ENCODE measurements at regions not wholly inside any gene's neighbourhood (a gene's known extent, or its start where the extent isn't known, plus 50 kb on each side); places are given as distances from the start of the nearest gene placed in this dataset.
"Not testable (repeated sequence)": the region's sequence is repeated elsewhere in the genome, so short reads cannot be mapped to it uniquely, and the experiment has no call there.

DNA sequence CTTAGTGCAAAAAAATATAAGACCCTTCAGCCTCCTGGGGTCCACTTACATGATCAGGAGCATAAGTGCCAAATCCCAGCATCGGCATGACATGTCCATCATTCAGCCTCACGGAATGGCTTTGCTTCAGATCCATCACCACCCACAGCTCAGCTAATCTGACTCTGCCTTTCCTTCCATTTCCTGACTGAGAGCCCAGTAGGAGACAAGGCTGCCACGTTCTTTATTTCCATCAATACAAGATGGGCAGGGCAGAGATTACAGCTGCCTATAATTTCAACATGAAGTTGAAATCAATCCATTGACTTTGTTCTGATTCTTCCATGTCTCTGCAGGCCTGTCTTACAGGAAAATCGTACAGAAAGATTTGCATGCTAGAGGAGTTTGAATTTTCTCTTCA, 76.4 kb upstream of the UCN3 start:
- TF ChIP-seq MAX (IDR thresholded peaks at IDR 0.05; ENCODE audit: low read depth, low read length) (no peak), POLR2A (IDR thresholded peaks at IDR 0.05; ENCODE audit: extremely low read depth, insufficient read length) (no peak), MYC (IDR thresholded peaks at IDR 0.05; ENCODE audit: low read depth, low read length) (no peak)
- TF ChIP-seq, protein P1, sequence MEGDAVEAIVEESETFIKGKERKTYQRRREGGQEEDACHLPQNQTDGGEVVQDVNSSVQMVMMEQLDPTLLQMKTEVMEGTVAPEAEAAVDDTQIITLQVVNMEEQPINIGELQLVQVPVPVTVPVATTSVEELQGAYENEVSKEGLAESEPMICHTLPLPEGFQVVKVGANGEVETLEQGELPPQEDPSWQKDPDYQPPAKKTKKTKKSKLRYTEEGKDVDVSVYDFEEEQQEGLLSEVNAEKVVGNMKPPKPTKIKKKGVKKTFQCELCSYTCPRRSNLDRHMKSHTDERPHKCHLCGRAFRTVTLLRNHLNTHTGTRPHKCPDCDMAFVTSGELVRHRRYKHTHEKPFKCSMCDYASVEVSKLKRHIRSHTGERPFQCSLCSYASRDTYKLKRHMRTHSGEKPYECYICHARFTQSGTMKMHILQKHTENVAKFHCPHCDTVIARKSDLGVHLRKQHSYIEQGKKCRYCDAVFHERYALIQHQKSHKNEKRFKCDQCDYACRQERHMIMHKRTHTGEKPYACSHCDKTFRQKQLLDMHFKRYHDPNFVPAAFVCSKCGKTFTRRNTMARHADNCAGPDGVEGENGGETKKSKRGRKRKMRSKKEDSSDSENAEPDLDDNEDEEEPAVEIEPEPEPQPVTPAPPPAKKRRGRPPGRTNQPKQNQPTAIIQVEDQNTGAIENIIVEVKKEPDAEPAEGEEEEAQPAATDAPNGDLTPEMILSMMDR (IDR thresholded peaks at IDR 0.05; ENCODE audit: low read depth, low read length) = no peak
- no peak overlapping the region for H3K4me3 ChIP-seq (ENCODE audit: low read depth, low read length)

DNA sequence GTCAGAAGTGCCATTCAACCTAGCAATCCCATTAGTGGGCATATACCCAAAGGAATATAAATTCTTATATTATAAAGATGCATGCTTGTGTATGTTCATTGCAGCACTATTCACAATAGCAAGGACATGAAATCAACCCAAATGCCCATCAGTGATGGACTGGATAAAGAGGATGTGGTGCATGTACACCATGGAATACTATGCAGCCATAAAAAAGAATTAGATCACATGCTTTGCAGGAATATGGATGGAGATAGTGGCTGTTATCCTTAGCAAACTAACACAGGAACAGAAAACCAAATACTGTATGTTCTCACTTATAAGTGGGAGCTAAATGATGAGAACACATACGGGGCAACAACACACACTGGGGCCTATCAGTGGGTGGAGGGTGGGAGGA, 75.5 kb upstream of the UCN3 start:
- not testable (repeated sequence) for H3K4me3 ChIP-seq (ENCODE audit: low read depth, low read length); DNase-seq (ENCODE audit: low read depth)

More for the DNA sequence above, 76.4 kb upstream of the UCN3 start:
- DNase-seq (ENCODE audit: low read depth) = no peak

DNA sequence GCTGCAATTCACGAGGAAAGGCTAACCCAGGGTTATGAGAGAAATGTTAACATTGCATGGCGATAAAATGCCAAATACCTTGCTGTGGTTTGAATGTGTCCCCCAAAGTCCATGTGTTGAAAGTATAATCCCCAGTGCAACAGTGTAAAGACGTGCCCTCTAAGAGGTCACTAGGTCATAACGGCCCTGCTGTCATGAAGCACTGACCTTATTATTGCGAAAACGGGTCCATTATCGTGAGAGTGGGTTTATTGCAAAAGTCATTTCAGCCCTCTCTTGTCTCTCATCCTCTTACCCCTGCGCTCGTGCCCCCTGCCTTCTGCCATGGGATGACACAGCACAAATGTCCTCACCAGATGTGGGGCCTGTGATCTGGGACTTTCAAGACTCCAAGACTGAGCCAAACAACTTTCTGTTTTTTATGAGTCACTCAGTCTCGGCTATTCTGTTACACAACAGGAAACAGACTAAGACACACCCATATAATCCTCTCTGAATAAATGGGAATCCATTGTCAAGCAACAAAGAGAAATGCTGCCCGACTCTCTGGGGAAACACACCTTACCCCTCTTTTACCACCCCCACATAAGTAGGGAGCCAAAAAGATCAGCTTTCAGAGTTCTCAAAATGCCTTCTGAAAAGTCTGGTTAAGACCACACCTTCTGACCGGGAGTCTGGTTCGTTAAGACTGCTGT, 73.1 kb upstream of the UCN3 start:
- peak; percentile 96 for DNase-seq (ENCODE audit: low read depth)
- H3K4me3 ChIP-seq (ENCODE audit: low read depth, low read length) = peak overlapping the region; percentile 32
- peak; percentile 19; the same call in 1 of the 2 replicates for TF ChIP-seq MYC (IDR thresholded peaks at IDR 0.05; ENCODE audit: low read depth, low read length)
- TF ChIP-seq, protein P1 (IDR thresholded peaks at IDR 0.05; ENCODE audit: low read depth, low read length) = no peak
- peak; percentile 28 for TF ChIP-seq POLR2A (IDR thresholded peaks at IDR 0.05; ENCODE audit: extremely low read depth, insufficient read length)
- peak; percentile 44 for TF ChIP-seq MAX (IDR thresholded peaks at IDR 0.05; ENCODE audit: low read depth, low read length)

GRCh38 chr10:5292196-5292735, 72.5 kb upstream of the UCN3 start:
- DNase-seq (ENCODE audit: low read depth) = peak; percentile 80
- peak overlapping the region; percentile 32 for H3K4me3 ChIP-seq (ENCODE audit: low read depth, low read length)
- no peak for TF ChIP-seq MAX (IDR thresholded peaks at IDR 0.05; ENCODE audit: low read depth, low read length)
- no peak for TF ChIP-seq POLR2A (IDR thresholded peaks at IDR 0.05; ENCODE audit: extremely low read depth, insufficient read length)
- TF ChIP-seq, protein P1 (IDR thresholded peaks at IDR 0.05; ENCODE audit: low read depth, low read length) = no peak
- TF ChIP-seq MYC (IDR thresholded peaks at IDR 0.05; ENCODE audit: low read depth, low read length) = no peak

GRCh38 chr10:5292970-5293369, 71.8 kb upstream of the UCN3 start:
- H3K4me3 ChIP-seq (ENCODE audit: low read depth, low read length) = peak overlapping the region; percentile 49
- DNase-seq (ENCODE audit: low read depth) = not testable (repeated sequence)

- TF ChIP-seq POLR2A (IDR thresholded peaks at IDR 0.05; ENCODE audit: extremely low read depth, insufficient read length) (no peak), MAX (IDR thresholded peaks at IDR 0.05; ENCODE audit: low read depth, low read length) (0 out of 2 replicates have a peak, but pooled peaks have one; percentile 2), MYC (IDR thresholded peaks at IDR 0.05; ENCODE audit: low read depth, low read length) (0 out of 2 replicates have a peak, but pooled peaks have one; percentile 1)
- TF ChIP-seq, protein P1 (IDR thresholded peaks at IDR 0.05; ENCODE audit: low read depth, low read length) = peak; percentile 48
- peak overlapping the region; percentile 49 for H3K4me3 ChIP-seq (ENCODE audit: low read depth, low read length)
- peak; percentile 74 for DNase-seq (ENCODE audit: low read depth)
Measured at GRCh38 chr10:5293691-5294550, 70.8 kb upstream of the UCN3 start.
